ENCODE measurements at regions not wholly inside any gene's neighbourhood (a gene's known extent, or its start where the extent isn't known, plus 50 kb on each side); places are given as distances from the start of the nearest gene placed in this dataset.

DNA sequence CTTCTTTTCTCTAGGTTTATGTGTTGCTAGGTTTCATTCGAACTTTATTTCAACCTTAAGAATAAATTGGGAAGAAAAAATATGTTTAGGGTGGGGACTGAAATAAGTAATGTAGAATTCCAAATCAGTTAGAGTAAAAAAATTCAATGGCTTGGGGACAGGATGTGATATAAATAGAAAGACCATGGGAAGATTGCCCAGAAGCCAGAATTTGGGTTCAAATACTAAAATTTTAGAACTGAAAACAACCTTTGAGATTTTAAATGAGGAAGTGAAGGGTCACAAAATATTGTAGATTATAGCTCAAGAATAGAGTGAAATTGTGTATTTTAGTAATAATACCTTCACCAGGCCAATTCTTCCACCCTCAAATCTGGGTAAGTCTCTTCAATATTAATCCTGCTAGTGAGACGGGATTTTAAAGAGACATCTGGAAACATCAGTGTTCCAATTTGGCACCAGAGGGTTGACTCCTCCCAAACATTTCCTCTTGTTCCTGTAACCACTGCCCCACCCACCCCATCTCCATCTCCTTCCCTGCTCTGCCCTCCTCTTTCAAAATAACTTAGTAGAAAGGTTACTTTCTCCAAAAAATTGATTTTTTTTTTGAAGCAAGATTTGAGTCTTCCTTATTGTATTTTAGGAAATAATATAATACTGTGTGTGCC lies 51.3 kb upstream of the FAM3C start:
- RAD21 ChIA-PET (ENCODE audit: low non-redundant PET in 1 of 2, low total read pairs in 2 of 2, uncharacterized antibody in 2 of 2, unreplicated experiment in 2 of 2) = no interaction called here
- CTCF ChIA-PET = no interaction called here

DNA sequence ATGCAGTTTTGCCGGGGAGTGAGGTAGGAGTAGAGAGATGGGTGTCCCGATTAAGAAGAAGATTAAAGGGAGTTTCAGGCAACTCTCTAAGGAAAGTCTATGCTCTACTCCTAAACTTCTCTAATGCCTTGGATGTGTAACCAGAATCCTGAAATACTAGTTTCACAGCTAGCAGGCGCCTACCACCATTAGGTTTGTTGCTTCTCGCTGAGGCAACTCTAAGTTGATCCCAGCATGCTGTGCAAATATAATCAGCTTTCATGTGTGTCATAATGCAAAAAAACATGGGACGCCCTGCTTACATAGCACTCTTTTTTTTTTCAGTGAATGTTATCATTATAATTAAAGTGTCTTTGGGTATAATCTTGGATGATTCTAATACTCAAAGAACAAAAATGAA lies 50.4 kb upstream of the FAM3C start:
- H3K9me3 ChIP-seq (ENCODE audit: control insufficient read depth in 1 of 2, insufficient read depth in 1 of 2, low read depth in 1 of 2, low read length in 2 of 2) = no peaks in the 10 kb centered on the region
- ATAC-seq (no peak), DNase-seq (ENCODE audit: low read depth, low spot score) (no peak)
- ChIA-PET POLR2A (no interaction called here), RAD21 (ENCODE audit: low non-redundant PET in 1 of 2, low total read pairs in 2 of 2, uncharacterized antibody in 2 of 2, unreplicated experiment in 2 of 2) (no interaction called here), CTCF (no interaction called here)
- intact Hi-C loops (cut with micrococcal nuclease) = no loop called here
- H3K9ac ChIP-seq (ENCODE audit: low read length) = no peak overlapping the region
- H2AFZ ChIP-seq (ENCODE audit: low read depth, low read length, poor library complexity, severe bottlenecking) = peak overlapping the region; percentile 77
- no peaks in the 10 kb centered on the region for H3K9me2 ChIP-seq (ENCODE audit: insufficient read depth)
- no peak overlapping the region for H3K4me3 ChIP-seq (replicated peaks in 1 of 2; ENCODE audit: low read depth in 1 of 2, low read length in 2 of 2)
- no peak overlapping the region for H3K27ac ChIP-seq (ENCODE audit: low read depth, low read length)
- H3K4me1 ChIP-seq (ENCODE audit: control insufficient read depth in 1 of 2, insufficient read depth in 2 of 2, low read length in 2 of 2) = peaks cover 0 to 10% of the 10 kb centered on the region in 2 experiments; a peak in 2 of 4 replicates
- TF ChIP-seq SRF (IDR thresholded peaks at IDR 0.05; ENCODE audit: low read depth) = no peak
- no peak for TF ChIP-seq YY1 (IDR thresholded peaks at IDR 0.05; ENCODE audit: extremely low read depth, insufficient replicate concordance, low read depth, low read length)
- TF ChIP-seq, protein P1, sequence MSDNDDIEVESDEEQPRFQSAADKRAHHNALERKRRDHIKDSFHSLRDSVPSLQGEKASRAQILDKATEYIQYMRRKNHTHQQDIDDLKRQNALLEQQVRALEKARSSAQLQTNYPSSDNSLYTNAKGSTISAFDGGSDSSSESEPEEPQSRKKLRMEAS (IDR thresholded peaks at IDR 0.05) = no peak
- TF ChIP-seq, protein P2, sequence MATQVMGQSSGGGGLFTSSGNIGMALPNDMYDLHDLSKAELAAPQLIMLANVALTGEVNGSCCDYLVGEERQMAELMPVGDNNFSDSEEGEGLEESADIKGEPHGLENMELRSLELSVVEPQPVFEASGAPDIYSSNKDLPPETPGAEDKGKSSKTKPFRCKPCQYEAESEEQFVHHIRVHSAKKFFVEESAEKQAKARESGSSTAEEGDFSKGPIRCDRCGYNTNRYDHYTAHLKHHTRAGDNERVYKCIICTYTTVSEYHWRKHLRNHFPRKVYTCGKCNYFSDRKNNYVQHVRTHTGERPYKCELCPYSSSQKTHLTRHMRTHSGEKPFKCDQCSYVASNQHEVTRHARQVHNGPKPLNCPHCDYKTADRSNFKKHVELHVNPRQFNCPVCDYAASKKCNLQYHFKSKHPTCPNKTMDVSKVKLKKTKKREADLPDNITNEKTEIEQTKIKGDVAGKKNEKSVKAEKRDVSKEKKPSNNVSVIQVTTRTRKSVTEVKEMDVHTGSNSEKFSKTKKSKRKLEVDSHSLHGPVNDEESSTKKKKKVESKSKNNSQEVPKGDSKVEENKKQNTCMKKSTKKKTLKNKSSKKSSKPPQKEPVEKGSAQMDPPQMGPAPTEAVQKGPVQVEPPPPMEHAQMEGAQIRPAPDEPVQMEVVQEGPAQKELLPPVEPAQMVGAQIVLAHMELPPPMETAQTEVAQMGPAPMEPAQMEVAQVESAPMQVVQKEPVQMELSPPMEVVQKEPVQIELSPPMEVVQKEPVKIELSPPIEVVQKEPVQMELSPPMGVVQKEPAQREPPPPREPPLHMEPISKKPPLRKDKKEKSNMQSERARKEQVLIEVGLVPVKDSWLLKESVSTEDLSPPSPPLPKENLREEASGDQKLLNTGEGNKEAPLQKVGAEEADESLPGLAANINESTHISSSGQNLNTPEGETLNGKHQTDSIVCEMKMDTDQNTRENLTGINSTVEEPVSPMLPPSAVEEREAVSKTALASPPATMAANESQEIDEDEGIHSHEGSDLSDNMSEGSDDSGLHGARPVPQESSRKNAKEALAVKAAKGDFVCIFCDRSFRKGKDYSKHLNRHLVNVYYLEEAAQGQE (IDR thresholded peaks at IDR 0.05; ENCODE audit: low read depth) = no peak
- TF ChIP-seq POLR2A (IDR thresholded peaks at IDR 0.05; ENCODE audit: borderline replicate concordance, extremely low read depth, insufficient read depth, insufficient read length) = no peak
- TF ChIP-seq, protein P3, sequence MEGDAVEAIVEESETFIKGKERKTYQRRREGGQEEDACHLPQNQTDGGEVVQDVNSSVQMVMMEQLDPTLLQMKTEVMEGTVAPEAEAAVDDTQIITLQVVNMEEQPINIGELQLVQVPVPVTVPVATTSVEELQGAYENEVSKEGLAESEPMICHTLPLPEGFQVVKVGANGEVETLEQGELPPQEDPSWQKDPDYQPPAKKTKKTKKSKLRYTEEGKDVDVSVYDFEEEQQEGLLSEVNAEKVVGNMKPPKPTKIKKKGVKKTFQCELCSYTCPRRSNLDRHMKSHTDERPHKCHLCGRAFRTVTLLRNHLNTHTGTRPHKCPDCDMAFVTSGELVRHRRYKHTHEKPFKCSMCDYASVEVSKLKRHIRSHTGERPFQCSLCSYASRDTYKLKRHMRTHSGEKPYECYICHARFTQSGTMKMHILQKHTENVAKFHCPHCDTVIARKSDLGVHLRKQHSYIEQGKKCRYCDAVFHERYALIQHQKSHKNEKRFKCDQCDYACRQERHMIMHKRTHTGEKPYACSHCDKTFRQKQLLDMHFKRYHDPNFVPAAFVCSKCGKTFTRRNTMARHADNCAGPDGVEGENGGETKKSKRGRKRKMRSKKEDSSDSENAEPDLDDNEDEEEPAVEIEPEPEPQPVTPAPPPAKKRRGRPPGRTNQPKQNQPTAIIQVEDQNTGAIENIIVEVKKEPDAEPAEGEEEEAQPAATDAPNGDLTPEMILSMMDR (IDR thresholded peaks at IDR 0.05 in 2 of 3, conservative IDR thresholded peaks at IDR 0.05 in 1 of 3; ENCODE audit: borderline replicate concordance in 1 of 3, insufficient read depth in 1 of 3, low read depth in 2 of 3, low read length in 2 of 3) = no peak
- no peaks in the 10 kb centered on the region for H3K79me2 ChIP-seq (ENCODE audit: insufficient read depth, low read length)
- no peaks in the 10 kb centered on the region for H3K27me3 ChIP-seq (ENCODE audit: insufficient read depth, low read length)
- no peaks in the 10 kb centered on the region for H3K36me3 ChIP-seq (ENCODE audit: control insufficient read depth in 1 of 2, insufficient read depth in 2 of 2, low read length in 2 of 2)
- no TSS peak for BruUV-seq (replicated peaks)
- H3K4me2 ChIP-seq (ENCODE audit: low read length) = no peak overlapping the region
- H4K20me1 ChIP-seq (ENCODE audit: insufficient read depth) = no peaks in the 10 kb centered on the region

More for the DNA sequence above, 51.3 kb upstream of the FAM3C start:
- Histone ChIP-seq H3K9me3 (ENCODE audit: control insufficient read depth in 1 of 2, insufficient read depth in 1 of 2, low read depth in 1 of 2, low read length in 2 of 2) (no peaks in the 10 kb centered on the region), H3K79me2 (ENCODE audit: insufficient read depth, low read length) (no peaks in the 10 kb centered on the region), H3K4me2 (ENCODE audit: low read length) (no peak overlapping the region), H4K20me1 (ENCODE audit: insufficient read depth) (no peaks in the 10 kb centered on the region), H3K9me2 (ENCODE audit: insufficient read depth) (no peaks in the 10 kb centered on the region), H3K36me3 (ENCODE audit: control insufficient read depth in 1 of 2, insufficient read depth in 2 of 2, low read length in 2 of 2) (no peaks in the 10 kb centered on the region), H3K4me1 (ENCODE audit: control insufficient read depth in 1 of 2, insufficient read depth in 2 of 2, low read length in 2 of 2) (peaks cover 0 to 6% of the 10 kb centered on the region in 2 experiments; a peak in 2 of 4 replicates), H2AFZ (ENCODE audit: low read depth, low read length, poor library complexity, severe bottlenecking) (peak overlapping the region; percentile 77), H3K9ac (ENCODE audit: low read length) (no peak overlapping the region), H3K27ac (ENCODE audit: low read depth, low read length) (no peak overlapping the region), H3K4me3 (replicated peaks in 1 of 2; ENCODE audit: low read depth in 1 of 2, low read length in 2 of 2) (no peak overlapping the region), H3K27me3 (ENCODE audit: insufficient read depth, low read length) (no peaks in the 10 kb centered on the region)
- intact Hi-C loops (cut with micrococcal nuclease) = no loop called here
- no peak for DNase-seq (ENCODE audit: low read depth, low spot score)
- no peak for ATAC-seq
- BruUV-seq (replicated peaks) = no TSS peak
- POLR2A ChIA-PET = no interaction called here
- TF ChIP-seq SIN3A (IDR thresholded peaks at IDR 0.05; ENCODE audit: low read depth) (no peak), SP1 (IDR thresholded peaks at IDR 0.05; ENCODE audit: low read depth) (no peak), EZH2phosphoT487 (IDR thresholded peaks at IDR 0.05; ENCODE audit: borderline replicate concordance) (no peak), TCF7L2 (IDR thresholded peaks at IDR 0.05; ENCODE audit: borderline replicate concordance, extremely low read depth, insufficient read depth, insufficient read length) (no peak)
